Activated CD4-positive, alpha-beta memory T cell treated with anti-CD3 and anti-CD28 coated beads for 36 hours (primary cell): ENCODE measurements at regions not wholly inside any gene's neighbourhood (a gene's known extent, or its start where the extent isn't known, plus 50 kb on each side); places are given as distances from the start of the nearest gene placed in this dataset.

Experiments
- CTCF ChIA-PET: fragments of 350-600 bp; sonication (Branson Sonifier 250); formaldehyde crosslinking; loops from one replicate; lab custom pipeline; 2021; ENCODE audit warnings: antibody characterized with exemption, inconsistent platforms; lab: Charles Lee
- POLR2A ChIA-PET: fragments of 350-600 bp; sonication (Branson Sonifier 250); formaldehyde crosslinking; loops from one replicate; lab custom pipeline; 2021; ENCODE audit warnings: antibody characterized with exemption; lab: Charles Lee
- DNase-seq: peaks from one replicate; pipeline ENCODE4 v3.0.0-alpha.2; 2020
- H3K27ac Mint-ChIP-seq: one replicate; pipeline ENCODE4 v1.8.0; 2021; ENCODE audit warnings: mixed read lengths
- H3K27me3 Mint-ChIP-seq: one replicate; pipeline ENCODE4 v1.8.0; 2021; ENCODE audit warnings: mixed read lengths
- H3K36me3 Mint-ChIP-seq: one replicate; pipeline ENCODE4 v1.8.0; 2021; ENCODE audit warnings: mixed read lengths
- H3K4me1 Mint-ChIP-seq: one replicate; pipeline ENCODE4 v1.8.0; 2021; ENCODE audit warnings: low read depth, mixed read lengths
- H3K4me3 Mint-ChIP-seq: one replicate; pipeline ENCODE4 v1.8.0; 2021; ENCODE audit warnings: mild to moderate bottlenecking, mixed read lengths
- H3K9me3 Mint-ChIP-seq: one replicate; pipeline ENCODE4 v1.8.0; 2021; ENCODE audit warnings: mixed read lengths
- intact Hi-C: fragments of 100-400 bp; cut with micrococcal nuclease; formaldehyde crosslinking; loops from one replicate; pipeline ENCODE4 v1.15.1; 2023

DNA sequence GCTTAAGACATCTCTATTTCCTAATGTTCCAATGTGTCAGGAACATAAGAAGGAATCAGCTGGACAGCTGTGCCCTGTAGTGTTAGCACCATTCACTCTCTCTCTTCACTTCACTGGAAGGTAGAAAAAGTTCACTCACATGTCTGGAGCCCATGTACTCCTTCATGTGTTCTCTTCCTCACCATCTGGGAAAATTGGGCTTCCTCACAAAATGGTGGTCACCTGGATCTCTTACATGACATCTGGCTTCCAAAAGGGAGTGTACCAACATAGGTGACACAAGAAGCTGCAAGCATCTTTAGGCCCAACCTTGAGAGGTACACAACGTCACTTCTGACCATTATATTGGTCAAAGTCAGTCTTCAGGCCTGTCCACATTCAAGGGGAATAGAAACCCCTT, 882.6 kb downstream of the LTN1 start:
- intact Hi-C loops = no loop called here
- no peak for DNase-seq
- CTCF ChIA-PET = no interaction called here
- Mint-ChIP-seq H3K4me1 (no peaks in the 10 kb centered on the region), H3K27me3 (no peaks in the 10 kb centered on the region), H3K27ac (no peak overlapping the region), H3K4me3 (no peak overlapping the region), H3K36me3 (no peaks in the 10 kb centered on the region), H3K9me3 (peaks cover 2% of the 10 kb centered on the region)
- POLR2A ChIA-PET = no interaction called here

- Mint-ChIP-seq H3K4me1 (no peaks in the 10 kb centered on the region), H3K27ac (no peak overlapping the region), H3K36me3 (no peaks in the 10 kb centered on the region), H3K27me3 (no peaks in the 10 kb centered on the region), H3K4me3 (no peak overlapping the region), H3K9me3 (no peaks in the 10 kb centered on the region)
- intact Hi-C loops = no loop called here
- ChIA-PET POLR2A (no interaction called here), CTCF (no interaction called here)
- no peak for DNase-seq
Observed at GRCh38 chr21:28106370-28106890, 886.2 kb downstream of the LTN1 start.

DNA sequence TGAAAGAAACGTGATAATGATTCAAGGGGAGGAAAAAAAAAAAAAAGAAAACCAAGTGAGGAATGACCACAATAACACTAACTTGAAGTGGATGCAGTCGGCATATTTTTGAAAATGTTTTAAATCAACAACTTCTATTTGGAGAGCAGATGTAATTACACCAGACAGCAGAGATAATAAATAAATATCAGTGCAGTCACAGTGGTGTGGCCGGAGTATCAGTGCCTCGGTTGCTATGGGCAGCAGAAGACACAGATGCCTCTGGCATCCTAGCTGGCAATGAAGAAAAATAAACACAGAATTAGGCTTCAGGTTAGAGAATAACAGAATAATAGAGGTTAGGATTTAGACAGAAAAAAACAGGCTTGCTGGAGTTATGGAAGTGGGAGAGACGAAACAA, 888.3 kb downstream of the LTN1 start:
- Mint-ChIP-seq H3K27ac (no peak overlapping the region), H3K27me3 (no peaks in the 10 kb centered on the region), H3K4me3 (no peak overlapping the region), H3K36me3 (no peaks in the 10 kb centered on the region), H3K4me1 (no peaks in the 10 kb centered on the region), H3K9me3 (no peaks in the 10 kb centered on the region)
- intact Hi-C loops = no loop called here
- ChIA-PET POLR2A (no interaction called here), CTCF (no interaction called here)
- DNase-seq = no peak

DNA sequence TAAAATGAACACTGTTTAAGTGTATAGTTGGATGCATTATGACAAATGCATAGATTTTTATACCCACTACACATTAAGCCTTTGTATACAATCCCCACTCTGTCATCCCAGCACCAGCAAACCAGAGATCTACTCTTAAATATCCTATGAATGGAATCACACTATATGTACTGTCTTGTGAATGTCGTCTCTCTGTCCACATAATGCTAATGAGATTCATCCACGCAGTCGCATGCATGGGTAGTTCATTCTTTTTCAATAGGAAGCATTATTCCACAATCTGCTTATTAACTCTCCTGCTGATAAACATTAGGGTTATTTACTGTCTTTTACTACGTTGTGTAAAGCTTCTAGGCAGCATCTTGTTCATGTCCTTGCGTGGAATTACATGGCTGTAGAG, 892.3 kb downstream of the LTN1 start:
- Mint-ChIP-seq H3K27me3 (no peaks in the 10 kb centered on the region), H3K4me3 (no peak overlapping the region), H3K4me1 (no peaks in the 10 kb centered on the region), H3K27ac (no peak overlapping the region), H3K36me3 (no peaks in the 10 kb centered on the region), H3K9me3 (no peaks in the 10 kb centered on the region)
- no peak for DNase-seq
- ChIA-PET POLR2A (no interaction called here), CTCF (no interaction called here)
- intact Hi-C loops = no loop called here

DNA sequence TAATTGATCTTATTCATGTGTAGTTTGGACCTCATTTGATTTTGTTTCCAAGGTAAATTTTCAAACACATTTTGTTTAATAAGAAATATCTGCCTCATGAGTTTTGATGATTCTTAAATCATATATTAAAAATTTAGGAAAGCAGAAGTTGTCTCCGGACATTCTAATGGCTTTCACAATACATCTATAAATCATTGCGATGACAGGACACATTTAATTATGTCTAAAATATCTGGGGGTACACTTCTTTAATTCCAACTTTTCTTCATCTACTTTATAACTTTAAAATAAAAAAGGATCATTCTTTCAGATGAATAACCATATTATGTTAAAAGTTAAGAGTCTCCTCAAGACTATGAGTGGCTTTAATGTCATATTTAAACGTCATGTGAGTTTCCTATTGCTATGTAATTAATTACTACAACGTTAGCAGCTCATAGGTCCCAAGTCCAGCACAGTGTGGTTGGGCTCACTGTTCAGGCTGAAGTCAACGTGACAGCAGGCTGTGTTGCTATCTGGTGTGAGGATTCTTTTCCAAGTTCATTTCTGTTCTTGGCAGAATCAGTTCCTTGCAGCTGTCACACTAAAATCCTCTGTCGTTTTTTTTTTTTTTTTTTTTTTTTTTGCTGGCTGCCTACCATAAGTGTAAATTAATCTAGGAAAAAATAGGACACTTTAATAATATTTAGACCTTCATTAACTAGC, 893.5 kb downstream of the LTN1 start:
- ChIA-PET CTCF (no interaction called here), POLR2A (no interaction called here)
- H3K27ac Mint-ChIP-seq = no peak overlapping the region
- no peak for DNase-seq
- H3K4me3 Mint-ChIP-seq = no peak overlapping the region
- H3K4me1 Mint-ChIP-seq = no peaks in the 10 kb centered on the region
- no peaks in the 10 kb centered on the region for H3K9me3 Mint-ChIP-seq
- H3K27me3 Mint-ChIP-seq = no peaks in the 10 kb centered on the region
- intact Hi-C loops = no loop called here
- no peaks in the 10 kb centered on the region for H3K36me3 Mint-ChIP-seq

- Mint-ChIP-seq H3K27me3 (no peaks in the 10 kb centered on the region), H3K4me3 (no peak overlapping the region), H3K4me1 (no peaks in the 10 kb centered on the region), H3K27ac (no peak overlapping the region), H3K9me3 (no peaks in the 10 kb centered on the region), H3K36me3 (no peaks in the 10 kb centered on the region)
- ChIA-PET POLR2A (no interaction called here), CTCF (no interaction called here)
- intact Hi-C loops = no loop called here
- DNase-seq = no peak
Observed at GRCh38 chr21:28091466-28091865, 901.2 kb downstream of the LTN1 start.

DNA sequence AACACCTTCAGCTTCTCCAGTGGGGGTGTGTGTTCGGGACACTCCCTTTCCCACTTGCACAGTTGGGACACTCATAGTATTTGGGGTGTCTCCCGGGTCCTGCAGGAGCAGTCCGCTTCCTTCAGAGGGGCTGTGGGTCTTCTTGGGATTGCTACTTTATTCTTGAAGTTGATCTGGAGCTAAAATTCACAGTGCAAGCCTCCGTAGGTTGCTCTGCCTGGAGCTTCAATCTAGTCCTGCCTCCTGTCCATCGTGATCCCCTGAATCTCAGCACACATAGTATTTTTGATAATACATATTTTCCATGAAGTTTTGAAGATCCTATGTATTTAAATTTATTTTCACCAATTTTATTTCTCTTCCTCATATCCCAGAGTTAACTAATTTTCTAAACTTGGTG, 902.1 kb downstream of the LTN1 start:
- Mint-ChIP-seq H3K4me1 (no peaks in the 10 kb centered on the region), H3K27me3 (no peaks in the 10 kb centered on the region), H3K36me3 (no peaks in the 10 kb centered on the region), H3K9me3 (no peaks in the 10 kb centered on the region), H3K4me3 (no peak overlapping the region), H3K27ac (no peak overlapping the region)
- ChIA-PET POLR2A (no interaction called here), CTCF (no interaction called here)
- no peak for DNase-seq
- intact Hi-C loops = no loop called here

- H3K36me3 Mint-ChIP-seq = no peaks in the 10 kb centered on the region
Observed at GRCh38 chr21:28089599-28090441, 902.9 kb downstream of the LTN1 start.

GRCh38 chr21:28086861-28087581, 905.7 kb downstream of the LTN1 start:
- H3K27me3 Mint-ChIP-seq = no peaks in the 10 kb centered on the region
- POLR2A ChIA-PET = no interaction called here
- intact Hi-C loops = no loop called here
- no peaks in the 10 kb centered on the region for H3K4me1 Mint-ChIP-seq
- DNase-seq = no peak
- H3K4me3 Mint-ChIP-seq = no peak overlapping the region
- no peak overlapping the region for H3K27ac Mint-ChIP-seq
- CTCF ChIA-PET = interaction anchor here (0.7 kb wide), 1 partner anchor 284 kb away, joined by 3 read pairs; no protein-coding TSS in a partner anchor
- H3K36me3 Mint-ChIP-seq = no peaks in the 10 kb centered on the region
- H3K9me3 Mint-ChIP-seq = peaks cover 2% of the 10 kb centered on the region

More at GRCh38 chr21:28089599-28090441, 902.9 kb downstream of the LTN1 start:
- intact Hi-C loops = no loop called here
- no peaks in the 10 kb centered on the region for H3K4me1 Mint-ChIP-seq
- H3K27me3 Mint-ChIP-seq = no peaks in the 10 kb centered on the region
- ChIA-PET POLR2A (no interaction called here), CTCF (no interaction called here)
- DNase-seq = no peak
- no peak overlapping the region for H3K4me3 Mint-ChIP-seq
- no peaks in the 10 kb centered on the region for H3K9me3 Mint-ChIP-seq
- H3K27ac Mint-ChIP-seq = no peak overlapping the region

DNA sequence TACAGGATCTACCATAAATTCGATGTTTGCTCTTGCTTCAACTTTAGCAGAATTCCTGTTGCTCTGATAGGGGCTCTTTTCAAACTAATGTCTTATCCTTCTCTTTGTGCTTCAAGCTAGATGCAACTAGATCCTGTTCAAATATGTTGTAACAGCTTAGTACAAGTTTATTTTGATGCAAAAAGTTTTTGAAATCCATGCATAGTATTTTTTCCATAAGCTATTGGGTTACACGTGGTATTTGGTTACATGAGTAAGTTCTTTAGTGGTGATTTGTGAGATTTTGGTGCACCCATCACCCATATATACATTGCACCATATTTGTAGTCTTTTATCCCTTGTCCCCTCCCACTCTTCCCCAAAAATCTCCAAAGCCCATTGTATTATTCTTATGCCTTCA, 907.7 kb downstream of the LTN1 start:
- H3K36me3 Mint-ChIP-seq = no peaks in the 10 kb centered on the region
- no peaks in the 10 kb centered on the region for H3K4me1 Mint-ChIP-seq
- ChIA-PET CTCF (no interaction called here), POLR2A (no interaction called here)
- H3K4me3 Mint-ChIP-seq = no peak overlapping the region
- intact Hi-C loops = no loop called here
- no peak for DNase-seq
- H3K27ac Mint-ChIP-seq = no peak overlapping the region
- no peaks in the 10 kb centered on the region for H3K27me3 Mint-ChIP-seq
- H3K9me3 Mint-ChIP-seq = peaks cover 2% of the 10 kb centered on the region

DNA sequence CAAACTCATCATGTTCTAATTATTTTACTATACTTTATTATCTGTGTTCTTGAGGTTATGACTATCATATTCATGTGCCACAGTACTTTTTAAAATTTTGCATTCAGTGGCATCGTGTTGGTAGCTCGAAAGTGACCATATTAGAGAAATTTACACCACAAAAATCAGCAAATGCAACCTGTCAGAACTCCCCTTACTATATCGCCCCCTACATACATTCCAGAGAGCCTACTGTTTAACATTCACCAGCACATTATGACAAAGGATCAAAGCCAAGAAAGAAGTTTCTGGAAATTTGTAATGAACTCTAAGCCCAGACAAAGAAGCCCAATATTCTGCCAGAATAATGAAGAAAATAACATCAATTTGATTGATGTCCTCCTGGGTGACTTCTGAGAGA, 909.3 kb downstream of the LTN1 start:
- no peaks in the 10 kb centered on the region for H3K27me3 Mint-ChIP-seq
- no peak overlapping the region for H3K27ac Mint-ChIP-seq
- CTCF ChIA-PET = no interaction called here
- peaks cover 2% of the 10 kb centered on the region for H3K9me3 Mint-ChIP-seq
- no peaks in the 10 kb centered on the region for H3K4me1 Mint-ChIP-seq
- H3K4me3 Mint-ChIP-seq = no peak overlapping the region
- intact Hi-C loops = no loop called here
- POLR2A ChIA-PET = no interaction called here
- no peaks in the 10 kb centered on the region for H3K36me3 Mint-ChIP-seq
- DNase-seq = no peak

GRCh38 chr21:28078126-28078525, 914.6 kb downstream of the LTN1 start:
- Mint-ChIP-seq H3K27ac (no peak overlapping the region), H3K4me3 (no peak overlapping the region), H3K36me3 (no peaks in the 10 kb centered on the region), H3K4me1 (no peaks in the 10 kb centered on the region), H3K9me3 (peaks cover under 1% of the 10 kb centered on the region), H3K27me3 (no peaks in the 10 kb centered on the region)
- ChIA-PET POLR2A (interaction anchor here (0.7 kb wide), 1 partner anchor 696 kb away, joined by 3 read pairs; no protein-coding TSS in a partner anchor), CTCF (no interaction called here)
- intact Hi-C loops = no loop called here
- no peak for DNase-seq
